HG03460 (cell line): ENCODE measurements at regions not wholly inside any gene's neighbourhood (a gene's known extent, or its start where the extent isn't known, plus 50 kb on each side); places are given as distances from the start of the nearest gene placed in this dataset.

ENCODE experiments used
- ATAC-seq: cut with Tn5 transposase; IDR thresholded peaks from one replicate; pipeline ENCODE4 v1.9.1; 2021; ENCODE audit not compliant: unreplicated experiment

DNA sequence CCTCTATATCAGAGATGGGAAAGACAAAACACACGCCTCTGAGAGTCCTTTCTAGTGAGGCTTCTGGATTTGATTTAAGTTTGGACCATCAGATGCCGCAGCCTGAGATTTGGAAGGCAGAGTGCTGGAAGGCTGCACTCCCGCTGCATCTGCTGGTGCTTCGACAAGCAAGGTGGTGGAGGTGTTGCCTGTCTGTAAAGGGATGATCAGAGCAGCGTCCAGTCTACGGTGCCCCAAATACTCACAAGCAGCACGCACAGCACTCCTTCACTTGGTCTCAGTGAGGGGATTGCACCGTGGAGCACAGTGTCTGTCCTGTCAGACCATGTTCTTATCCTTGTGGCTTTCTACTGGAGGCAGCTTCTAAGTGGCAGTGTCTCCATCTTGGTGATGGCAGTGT, 221.4 kb downstream of the GADD45G start:
- no peak for ATAC-seq

DNA sequence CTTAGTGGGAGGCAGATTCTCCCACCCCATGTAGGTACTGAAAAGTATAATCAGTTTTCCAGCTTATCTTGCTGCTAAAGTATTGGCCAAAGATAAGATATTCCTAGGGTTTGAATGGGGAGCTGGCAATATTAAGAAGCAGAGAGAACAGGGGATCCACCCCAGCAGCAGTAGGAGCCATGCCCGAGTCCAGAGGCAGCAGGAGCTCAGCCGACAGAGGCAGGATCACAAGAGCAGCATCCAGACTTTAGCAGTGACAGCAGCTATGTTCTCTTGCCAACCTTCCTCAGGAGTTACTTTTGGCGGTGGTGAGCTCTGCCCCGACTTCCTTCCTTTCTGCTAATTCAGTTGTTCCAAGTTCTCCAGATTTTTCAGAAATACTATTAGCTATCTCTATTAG, 224.5 kb downstream of the GADD45G start:
- no peak for ATAC-seq

GRCh38 chr9:89835666-89836065, 230.9 kb downstream of the GADD45G start:
- no peak for ATAC-seq

GRCh38 chr9:89837162-89837933, 232.5 kb downstream of the GADD45G start:
- ATAC-seq = no peak

DNA sequence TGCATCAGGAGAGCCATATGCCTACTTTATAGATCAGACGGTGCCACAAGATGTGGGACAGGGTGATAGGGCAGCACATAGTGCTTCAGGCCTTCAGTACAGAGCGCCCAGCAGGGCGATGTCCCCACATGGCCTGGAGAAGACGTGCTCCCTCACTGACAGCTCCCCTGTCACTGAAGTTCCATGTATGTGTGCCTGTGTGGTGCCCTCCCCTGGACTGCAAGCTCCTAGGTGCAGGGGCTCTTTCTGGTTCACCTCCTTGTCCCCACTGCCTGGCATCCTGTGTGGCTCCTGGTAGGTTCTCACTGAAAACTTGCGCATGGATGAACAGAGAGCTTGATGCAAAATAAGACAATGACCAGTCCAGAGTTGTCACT, 233.1 kb downstream of the GADD45G start:
- no peak for ATAC-seq

DNA sequence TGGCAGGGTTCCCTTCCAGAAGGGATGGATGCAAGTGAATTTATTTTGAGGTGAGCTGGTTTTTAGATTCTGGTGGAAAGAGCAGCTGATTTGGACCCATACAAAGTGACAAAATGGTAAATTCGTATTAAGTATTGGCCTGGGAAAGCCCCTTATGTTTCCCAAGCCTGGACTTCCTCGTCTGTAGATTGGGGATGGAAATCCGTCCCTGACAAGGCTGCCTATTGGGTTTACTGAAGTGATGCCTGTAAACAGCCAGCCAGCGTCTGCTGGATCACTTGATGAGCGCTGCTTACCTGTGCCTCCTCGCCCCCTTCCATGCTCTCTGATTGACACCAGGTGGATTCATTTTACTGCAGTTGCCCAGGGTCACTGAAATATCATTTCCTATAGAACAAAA, 233.8 kb downstream of the GADD45G start:
- ATAC-seq = no peak

DNA sequence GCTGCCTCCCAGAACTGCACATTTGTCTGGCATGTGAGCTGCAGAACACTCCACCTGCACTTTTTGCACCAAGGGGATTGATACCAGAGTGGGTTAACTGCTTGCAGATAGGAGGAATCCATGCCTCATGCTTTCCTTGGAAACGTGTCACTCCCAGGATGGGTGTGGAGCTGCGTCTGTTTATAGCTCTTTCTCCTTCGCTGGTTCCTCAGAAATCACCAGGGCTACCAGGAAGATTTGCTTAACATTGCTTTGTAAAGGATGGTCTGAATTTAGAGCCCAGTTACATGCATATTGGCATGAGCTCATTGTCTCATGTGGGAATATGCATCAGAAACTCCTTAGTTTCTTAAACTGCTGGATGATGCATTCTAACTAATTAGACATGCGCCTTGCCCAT, 234.6 kb downstream of the GADD45G start:
- ATAC-seq = no peak

DNA sequence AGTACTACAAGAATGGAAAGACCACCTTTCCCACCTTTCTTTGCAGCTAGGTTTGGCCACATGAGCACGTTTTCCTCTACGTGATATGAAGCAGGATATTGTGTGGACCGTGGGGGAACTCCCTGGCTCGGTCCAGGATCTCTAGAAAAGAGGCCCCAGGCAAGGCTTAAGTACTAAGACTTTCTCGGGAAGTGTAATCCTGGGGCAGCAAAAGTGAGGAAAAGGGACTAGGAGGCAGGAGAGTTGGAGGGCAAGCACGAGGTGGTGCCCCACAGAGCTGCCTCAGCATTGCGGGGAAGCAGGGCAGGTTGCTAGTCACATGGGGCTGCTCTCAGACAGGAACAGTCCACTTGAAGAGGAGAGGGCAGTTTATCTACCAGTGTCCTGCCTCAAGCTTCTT, 235.1 kb downstream of the GADD45G start:
- ATAC-seq = no peak

DNA sequence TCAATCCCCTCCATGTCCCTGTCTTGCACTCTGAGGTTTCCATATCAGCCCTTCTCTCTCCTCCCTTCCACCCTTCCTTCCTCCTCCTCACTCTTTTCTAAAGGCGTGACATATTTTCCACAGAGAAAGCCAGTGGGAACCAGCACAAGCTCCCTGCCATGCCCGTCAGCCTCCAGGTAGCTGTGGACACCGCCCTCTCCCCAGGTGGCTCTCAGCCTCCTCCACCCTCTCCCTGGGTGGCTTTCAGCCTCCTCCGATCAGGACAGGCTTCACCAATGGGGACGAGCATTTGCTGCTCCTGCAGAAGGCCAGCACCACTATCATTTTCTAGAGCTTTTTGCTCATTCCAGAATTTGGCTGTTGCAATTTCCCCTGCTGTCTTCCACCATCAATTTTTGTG, 236.6 kb downstream of the GADD45G start:
- ATAC-seq = no peak

GRCh38 chr9:89842267-89842768, 237.5 kb downstream of the GADD45G start:
- ATAC-seq = no peak

DNA sequence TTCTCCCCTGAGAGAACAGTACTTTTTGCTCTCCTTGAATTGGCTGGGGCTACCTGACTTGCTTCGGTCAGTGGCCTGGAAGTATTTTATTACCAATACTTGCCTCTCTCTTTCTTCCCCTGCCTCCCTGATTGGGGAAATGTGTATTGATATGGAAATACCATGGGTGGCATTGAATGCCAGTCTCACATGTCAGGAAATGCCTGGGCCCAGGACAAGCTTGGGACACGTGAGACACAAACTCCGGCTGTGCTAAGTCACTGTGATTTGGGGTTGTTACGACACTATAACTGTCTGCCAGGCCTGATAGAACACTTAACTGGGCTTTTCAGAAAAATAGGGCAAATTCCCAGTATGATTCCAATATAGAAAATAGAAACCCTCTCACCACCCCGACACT, 238.3 kb downstream of the GADD45G start:
- no peak for ATAC-seq

GRCh38 chr9:89843591-89843990, 238.8 kb downstream of the GADD45G start:
- no peak for ATAC-seq

- no peak for ATAC-seq
These were observed 239.3 kb downstream of the GADD45G start for GRCh38 chr9:89844075-89844474.

GRCh38 chr9:89844535-89844934, 239.7 kb downstream of the GADD45G start:
- no peak for ATAC-seq

- no peak for ATAC-seq
These were observed 240.5 kb downstream of the GADD45G start for GRCh38 chr9:89845321-89845720.

GRCh38 chr9:89845862-89846261, 241.1 kb downstream of the GADD45G start:
- no peak for ATAC-seq

- no peak for ATAC-seq
These were observed 243.5 kb downstream of the GADD45G start for GRCh38 chr9:89848060-89849040.

DNA sequence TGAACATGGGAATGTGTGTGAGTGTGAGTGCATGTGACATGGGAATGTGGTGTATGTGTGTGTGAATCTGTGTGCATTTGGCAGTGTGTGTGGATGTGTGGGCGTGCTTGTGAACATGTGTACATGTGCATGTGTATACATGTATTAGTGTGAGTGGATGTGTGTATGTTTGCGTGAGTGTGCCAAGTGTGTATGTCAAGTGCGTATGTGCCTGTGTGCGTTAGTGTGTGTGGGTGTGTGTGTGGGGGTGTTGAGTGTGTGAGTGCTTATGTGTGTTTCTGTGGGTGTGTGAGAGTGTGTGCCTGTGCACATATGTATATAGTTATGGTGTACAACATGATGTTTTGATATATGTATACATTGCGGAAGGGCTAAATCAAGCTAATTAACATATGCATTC, 244.3 kb downstream of the GADD45G start:
- no peak for ATAC-seq

DNA sequence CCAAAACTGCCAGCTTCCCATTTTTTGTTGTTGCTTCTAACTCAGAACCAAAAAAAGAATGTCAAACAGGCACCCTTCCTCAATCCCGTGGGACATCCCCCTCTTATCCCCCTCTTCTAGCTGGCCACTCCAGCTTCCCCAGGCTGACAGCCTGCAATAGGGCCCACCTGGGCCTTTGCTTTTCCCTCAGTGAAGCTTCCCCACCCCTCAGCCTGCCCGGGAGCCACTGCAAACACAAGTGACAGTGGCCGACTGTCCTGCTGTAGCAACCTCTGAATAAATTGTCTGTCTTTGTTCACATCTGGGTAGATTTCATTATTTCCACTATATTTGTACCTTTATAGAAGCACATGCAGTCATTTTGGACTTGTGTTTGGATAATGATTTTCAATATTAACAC, 245.3 kb downstream of the GADD45G start:
- no peak for ATAC-seq

DNA sequence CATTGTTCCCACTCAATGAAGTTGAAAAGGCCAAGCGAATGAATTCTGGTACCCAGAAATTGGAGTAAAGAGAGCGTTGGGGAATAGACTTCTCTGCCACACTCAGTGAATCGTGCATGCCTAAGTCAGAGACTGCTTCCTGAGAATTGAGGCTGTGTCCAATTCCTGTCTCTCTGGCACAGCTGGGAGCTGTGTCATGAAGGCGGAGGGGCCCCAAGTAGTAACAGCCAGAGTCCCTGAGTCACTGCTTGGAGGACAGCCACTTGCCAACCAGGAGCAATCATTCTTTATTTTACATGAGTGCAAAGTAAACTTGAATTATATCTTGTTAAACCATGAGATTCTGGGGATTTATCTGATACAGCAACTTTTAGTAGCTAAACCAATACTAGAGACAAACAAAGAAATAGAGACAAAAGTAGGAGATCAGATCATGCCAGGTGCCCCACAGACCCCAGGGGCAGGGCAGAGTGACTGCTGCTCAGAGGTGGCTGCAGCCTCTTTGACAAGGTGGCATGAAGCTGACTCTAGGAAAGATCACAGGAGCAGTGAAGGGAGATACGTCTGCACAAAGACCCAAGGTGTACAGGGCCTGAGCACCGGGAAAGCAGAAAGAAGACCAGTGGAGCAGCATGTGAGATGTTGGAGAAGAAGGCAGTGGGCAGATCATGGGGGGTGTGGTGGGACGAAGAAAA, 246.0 kb downstream of the GADD45G start:
- no peak for ATAC-seq

DNA sequence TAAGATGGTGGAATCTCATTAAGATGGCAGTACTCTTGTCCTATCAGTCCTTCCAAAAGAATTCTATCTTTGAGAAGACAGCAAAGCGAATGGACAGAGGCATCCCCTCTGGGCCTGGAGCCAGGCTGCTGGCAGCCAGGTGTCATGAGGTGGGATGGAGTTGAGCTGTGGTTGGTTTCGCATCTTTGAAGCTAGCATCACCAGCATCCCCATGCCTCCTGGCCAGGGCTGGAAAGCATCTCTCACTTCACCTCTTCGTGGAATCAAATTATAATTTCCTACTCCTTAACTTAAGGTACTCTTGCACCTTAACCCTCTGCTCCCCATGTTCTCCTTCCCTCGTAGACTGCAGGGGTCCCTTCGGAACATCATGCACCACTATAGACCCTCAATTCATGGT, 248.3 kb downstream of the GADD45G start:
- no peak for ATAC-seq
